AG09319 (cell line): ENCODE measurements at regions not wholly inside any gene's neighbourhood (a gene's known extent, or its start where the extent isn't known, plus 50 kb on each side); places are given as distances from the start of the nearest gene placed in this dataset.
"Not testable (repeated sequence)": the region's sequence is repeated elsewhere in the genome, so short reads cannot be mapped to it uniquely, and the experiment has no call there.

ENCODE experiments used
- DNase-seq: peaks from one replicate; pipeline ENCODE4 v3.0.0-alpha.2; 2010; ENCODE audit warnings: low read depth; ENCODE audit errors: extremely low read depth
- CTCF ChIP-seq: IDR thresholded peaks from 2 replicates; pipeline ENCODE4 v1.5.1; 2011; ENCODE audit warnings: low read depth, mild to moderate bottlenecking, inconsistent platforms, low read length, moderate library complexity

- DNase-seq = no peak
- no peak for TF ChIP-seq CTCF
These were observed 121.6 kb upstream of the SMURF2 start for GRCh38 chr17:64783556-64784352.

- no peak for TF ChIP-seq CTCF
- DNase-seq = no peak
These were observed 120.9 kb upstream of the SMURF2 start for GRCh38 chr17:64783031-64783461.

GRCh38 chr17:64781810-64782555, 119.9 kb upstream of the SMURF2 start:
- TF ChIP-seq CTCF = no peak
- no peak for DNase-seq

GRCh38 chr17:64781014-64781756, 119.1 kb upstream of the SMURF2 start:
- no peak for DNase-seq
- TF ChIP-seq CTCF = no peak

- no peak for TF ChIP-seq CTCF
- DNase-seq = no peak
These were observed 118.2 kb upstream of the SMURF2 start for GRCh38 chr17:64780096-64781013.

- no peak for TF ChIP-seq CTCF
- DNase-seq = no peak
These were observed 117.4 kb upstream of the SMURF2 start for GRCh38 chr17:64779376-64780095.

GRCh38 chr17:64779098-64779375, 116.9 kb upstream of the SMURF2 start:
- not testable (repeated sequence) for DNase-seq
